Ovary (tissue), 3 donors: ENCODE measurements at regions not wholly inside any gene's neighbourhood (a gene's known extent, or its start where the extent isn't known, plus 50 kb on each side); places are given as distances from the start of the nearest gene placed in this dataset.

Experiments
- POLR2A ChIP-seq: fragments of 450-650 bp; IDR thresholded peaks from one replicate; pipeline ENCODE4 v1.6.1; 2017; ENCODE audit warnings: antibody characterized with exemption, mild to moderate bottlenecking, moderate library complexity
- TF ChIP-seq, protein P1 (sequence below), 3 donors: fragments of 450-650 bp in 2 of 3; fragments of 200-600 bp in 1 of 3; IDR thresholded peaks; one replicate each; pipeline versions ENCODE4 v1.5.1 to v1.8.0; 2016 to 2022; ENCODE audit warnings: antibody characterized with exemption in 3 of 3, mild to moderate bottlenecking in 1 of 3
- donor health status: DM: no; HTN: no; CAD: no.

DNA sequence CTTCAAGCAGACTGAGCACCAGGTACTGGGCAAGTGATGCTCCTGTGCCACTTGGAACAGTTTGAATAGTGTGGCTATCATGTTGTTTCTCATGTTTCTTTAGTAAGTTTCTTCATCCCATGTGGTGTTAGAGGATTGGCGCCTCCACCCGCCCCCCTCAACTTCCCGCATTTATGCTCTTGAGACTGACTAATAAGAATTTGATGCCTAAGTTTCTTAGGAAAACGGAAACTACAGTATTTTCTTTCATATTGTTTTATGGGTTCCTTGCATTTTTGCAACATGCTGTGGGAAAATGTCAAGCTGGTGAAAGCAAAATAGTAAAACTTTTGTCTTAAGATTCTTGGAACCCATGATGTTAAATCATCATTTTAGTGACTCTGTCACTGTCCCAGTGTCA, 101.2 kb upstream of the SLC4A4 start:
- TF ChIP-seq, protein P1, sequence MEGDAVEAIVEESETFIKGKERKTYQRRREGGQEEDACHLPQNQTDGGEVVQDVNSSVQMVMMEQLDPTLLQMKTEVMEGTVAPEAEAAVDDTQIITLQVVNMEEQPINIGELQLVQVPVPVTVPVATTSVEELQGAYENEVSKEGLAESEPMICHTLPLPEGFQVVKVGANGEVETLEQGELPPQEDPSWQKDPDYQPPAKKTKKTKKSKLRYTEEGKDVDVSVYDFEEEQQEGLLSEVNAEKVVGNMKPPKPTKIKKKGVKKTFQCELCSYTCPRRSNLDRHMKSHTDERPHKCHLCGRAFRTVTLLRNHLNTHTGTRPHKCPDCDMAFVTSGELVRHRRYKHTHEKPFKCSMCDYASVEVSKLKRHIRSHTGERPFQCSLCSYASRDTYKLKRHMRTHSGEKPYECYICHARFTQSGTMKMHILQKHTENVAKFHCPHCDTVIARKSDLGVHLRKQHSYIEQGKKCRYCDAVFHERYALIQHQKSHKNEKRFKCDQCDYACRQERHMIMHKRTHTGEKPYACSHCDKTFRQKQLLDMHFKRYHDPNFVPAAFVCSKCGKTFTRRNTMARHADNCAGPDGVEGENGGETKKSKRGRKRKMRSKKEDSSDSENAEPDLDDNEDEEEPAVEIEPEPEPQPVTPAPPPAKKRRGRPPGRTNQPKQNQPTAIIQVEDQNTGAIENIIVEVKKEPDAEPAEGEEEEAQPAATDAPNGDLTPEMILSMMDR (IDR thresholded peaks at IDR 0.05): no peak
- no peak for TF ChIP-seq POLR2A
